KBM-7 (cell line): ENCODE measurements at regions not wholly inside any gene's neighbourhood (a gene's known extent, or its start where the extent isn't known, plus 50 kb on each side); places are given as distances from the start of the nearest gene placed in this dataset.

Source experiments
- DNase-seq: peaks from one replicate; pipeline ENCODE4 v3.0.0-alpha.2; 2015
- in situ Hi-C: fragments of 300-500 bp; cut with MboI; formaldehyde crosslinking; loops from 2 replicates; pipeline ENCODE4 v1.14.3; 2020; ENCODE audit warnings: low sequenced_read_pairs, low pct_unique_long_range_greater_than_20kb, mixed read lengths

GRCh38 chr19:31709476-31709875 is 360.2 kb upstream of the TSHZ3 start:
- in situ Hi-C loops = no loop called here
- DNase-seq = no peak

- in situ Hi-C loops = no loop called here
Observed at GRCh38 chr19:31715249-31715945, 366.2 kb upstream of the TSHZ3 start.

GRCh38 chr19:31716826-31717225 is 367.6 kb upstream of the TSHZ3 start:
- DNase-seq = no peak
- in situ Hi-C loops = no loop called here

More at GRCh38 chr19:31715249-31715945, 366.2 kb upstream of the TSHZ3 start:
- peak; percentile 4 for DNase-seq

GRCh38 chr19:31717269-31717923 is 368.2 kb upstream of the TSHZ3 start:
- in situ Hi-C loops = no loop called here
- no peak for DNase-seq

GRCh38 chr19:31718032-31718431 is 368.8 kb upstream of the TSHZ3 start:
- in situ Hi-C loops = no loop called here

GRCh38 chr19:31718898-31719297 is 369.7 kb upstream of the TSHZ3 start:
- no peak for DNase-seq
- in situ Hi-C loops = no loop called here

More at GRCh38 chr19:31718032-31718431, 368.8 kb upstream of the TSHZ3 start:
- DNase-seq = no peak

GRCh38 chr19:31723101-31723500 is 373.9 kb upstream of the TSHZ3 start:
- DNase-seq = no peak
- in situ Hi-C loops = no loop called here

- DNase-seq = no peak
- in situ Hi-C loops = no loop called here
Observed at GRCh38 chr19:31725051-31725450, 375.8 kb upstream of the TSHZ3 start.

- in situ Hi-C loops = no loop called here
- no peak for DNase-seq
Observed at GRCh38 chr19:31727536-31727935, 378.3 kb upstream of the TSHZ3 start.

GRCh38 chr19:31730270-31730669 is 381.0 kb upstream of the TSHZ3 start:
- in situ Hi-C loops = no loop called here
- no peak for DNase-seq

GRCh38 chr19:31733591-31733990 is 384.4 kb upstream of the TSHZ3 start:
- DNase-seq = no peak
- in situ Hi-C loops = no loop called here

- no peak for DNase-seq
- in situ Hi-C loops = no loop called here
Observed at GRCh38 chr19:31742249-31742648, 393.0 kb upstream of the TSHZ3 start.

- no peak for DNase-seq
- in situ Hi-C loops = no loop called here
Observed at GRCh38 chr19:31745731-31746130, 396.5 kb upstream of the TSHZ3 start.

- in situ Hi-C loops = no loop called here
Observed at GRCh38 chr19:31749231-31749630, 400.0 kb upstream of the TSHZ3 start.

GRCh38 chr19:31759359-31759758 is 410.1 kb upstream of the TSHZ3 start:
- DNase-seq = no peak
- in situ Hi-C loops = no loop called here

More at GRCh38 chr19:31749231-31749630, 400.0 kb upstream of the TSHZ3 start:
- DNase-seq = no peak

GRCh38 chr19:31761281-31761913 is 412.2 kb upstream of the TSHZ3 start:
- DNase-seq = no peak
- in situ Hi-C loops = no loop called here

GRCh38 chr19:31770223-31770622 is 421.0 kb upstream of the TSHZ3 start:
- in situ Hi-C loops = no loop called here
- peak; percentile 39 for DNase-seq

- DNase-seq = no peak
Observed at GRCh38 chr19:31772915-31773314, 423.7 kb upstream of the TSHZ3 start.

GRCh38 chr19:31781542-31781941 is 432.3 kb upstream of the TSHZ3 start:
- no peak for DNase-seq
- in situ Hi-C loops = no loop called here

More at GRCh38 chr19:31772915-31773314, 423.7 kb upstream of the TSHZ3 start:
- in situ Hi-C loops = no loop called here

- DNase-seq = no peak
Observed at GRCh38 chr19:31783592-31783991, 434.4 kb upstream of the TSHZ3 start.

More at GRCh38 chr19:31783592-31783991, 434.4 kb upstream of the TSHZ3 start:
- in situ Hi-C loops = no loop called here
